ENCODE measurements at regions not wholly inside any gene's neighbourhood (a gene's known extent, or its start where the extent isn't known, plus 50 kb on each side); places are given as distances from the start of the nearest gene placed in this dataset.

GRCh38 chr6:23367311-23367710 lies 758.7 kb upstream of the NRSN1 start:
- no peak for DNase-seq (ENCODE audit: low read depth)

- no peak for DNase-seq (ENCODE audit: low read depth)
These were observed 757.5 kb upstream of the NRSN1 start for GRCh38 chr6:23368557-23368956.

- DNase-seq (ENCODE audit: low read depth), result no peak
These were observed 756.0 kb upstream of the NRSN1 start for GRCh38 chr6:23370051-23370450.

- DNase-seq (ENCODE audit: low read depth), result no peak
These were observed 754.7 kb upstream of the NRSN1 start for GRCh38 chr6:23371132-23371915.

GRCh38 chr6:23377830-23378229 lies 748.2 kb upstream of the NRSN1 start:
- DNase-seq (ENCODE audit: low read depth), result no peak

GRCh38 chr6:23380465-23380864 lies 745.5 kb upstream of the NRSN1 start:
- no peak for DNase-seq (ENCODE audit: low read depth)

- DNase-seq (ENCODE audit: low read depth), result no peak
These were observed 737.8 kb upstream of the NRSN1 start for GRCh38 chr6:23388086-23388783.

- no peak for DNase-seq (ENCODE audit: low read depth)
These were observed 736.6 kb upstream of the NRSN1 start for GRCh38 chr6:23389386-23389785.

GRCh38 chr6:23390221-23390620 lies 735.8 kb upstream of the NRSN1 start:
- DNase-seq (ENCODE audit: low read depth), result no peak

- DNase-seq (ENCODE audit: low read depth), result no peak
These were observed 731.3 kb upstream of the NRSN1 start for GRCh38 chr6:23394681-23395080.

- no peak for DNase-seq (ENCODE audit: low read depth)
These were observed 730.6 kb upstream of the NRSN1 start for GRCh38 chr6:23395381-23395780.

GRCh38 chr6:23396949-23397348 lies 729.1 kb upstream of the NRSN1 start:
- DNase-seq (ENCODE audit: low read depth), result no peak

GRCh38 chr6:23403460-23403859 lies 722.6 kb upstream of the NRSN1 start:
- no peak for DNase-seq (ENCODE audit: low read depth)

- no peak for DNase-seq (ENCODE audit: low read depth)
These were observed 716.5 kb upstream of the NRSN1 start for GRCh38 chr6:23409531-23409930.

- peak; percentile 31 for DNase-seq (ENCODE audit: low read depth)
These were observed 715.6 kb upstream of the NRSN1 start for GRCh38 chr6:23410439-23410838.

- DNase-seq (ENCODE audit: low read depth), result no peak
These were observed 713.2 kb upstream of the NRSN1 start for GRCh38 chr6:23412770-23413169.

GRCh38 chr6:23413327-23414050 lies 712.5 kb upstream of the NRSN1 start:
- DNase-seq (ENCODE audit: low read depth), result no peak

GRCh38 chr6:23414051-23414445 lies 712.0 kb upstream of the NRSN1 start:
- peak; percentile 61 for DNase-seq (ENCODE audit: low read depth)

- no peak for DNase-seq (ENCODE audit: low read depth)
These were observed 711.1 kb upstream of the NRSN1 start for GRCh38 chr6:23414922-23415321.

- DNase-seq (ENCODE audit: low read depth), result no peak
These were observed 710.1 kb upstream of the NRSN1 start for GRCh38 chr6:23415819-23416427.

- DNase-seq (ENCODE audit: low read depth), result no peak
These were observed 708.9 kb upstream of the NRSN1 start for GRCh38 chr6:23417133-23417532.

- DNase-seq (ENCODE audit: low read depth), result no peak
These were observed 707.9 kb upstream of the NRSN1 start for GRCh38 chr6:23418095-23418494.
